Cardiac fibroblast (primary cell): ENCODE measurements at regions not wholly inside any gene's neighbourhood (a gene's known extent, or its start where the extent isn't known, plus 50 kb on each side); places are given as distances from the start of the nearest gene placed in this dataset.

Experiments used
- DNase-seq, 2 donors: peaks; one replicate each; pipeline versions ENCODE4 v3.0.0 to v3.0.0-alpha.2; 2010; ENCODE audit warnings: low read depth in 2 of 2
- H3K4me3 ChIP-seq, 2 donors: replicated peaks in 1 of 2; 1 replicate in 1 of 2; 2 replicates in 1 of 2; pipeline ENCODE4 v1.5.1; 2011; ENCODE audit warnings: low read depth in 2 of 2, low read length in 2 of 2, mild to moderate bottlenecking in 2 of 2, moderate library complexity in 1 of 2
- TF ChIP-seq, protein P1 (sequence below): IDR thresholded peaks from one replicate; pipeline ENCODE4 v1.5.1; 2011; ENCODE audit warnings: low read depth, mild to moderate bottlenecking, low read length, inconsistent platforms

DNA sequence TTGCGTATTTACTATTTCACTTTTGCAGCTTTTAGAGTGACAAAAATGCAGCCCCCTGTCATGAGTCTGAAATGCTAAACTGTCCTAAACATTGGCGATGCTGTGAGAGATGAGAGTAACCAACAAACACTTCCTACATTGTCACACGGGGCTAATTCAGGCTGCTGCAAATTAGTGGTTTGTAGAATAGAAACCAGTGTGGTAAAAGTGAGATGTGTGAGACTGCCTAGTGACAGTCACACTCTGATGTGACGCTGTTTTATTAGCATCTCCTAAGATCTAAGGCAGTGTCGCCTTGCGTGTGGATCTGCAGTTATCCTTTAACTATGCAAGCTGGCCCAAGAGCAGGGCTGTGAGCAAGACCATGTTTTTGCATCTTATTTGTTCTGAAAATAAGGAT is 800.2 kb upstream of the TENM3 start:
- TF ChIP-seq, protein P1, sequence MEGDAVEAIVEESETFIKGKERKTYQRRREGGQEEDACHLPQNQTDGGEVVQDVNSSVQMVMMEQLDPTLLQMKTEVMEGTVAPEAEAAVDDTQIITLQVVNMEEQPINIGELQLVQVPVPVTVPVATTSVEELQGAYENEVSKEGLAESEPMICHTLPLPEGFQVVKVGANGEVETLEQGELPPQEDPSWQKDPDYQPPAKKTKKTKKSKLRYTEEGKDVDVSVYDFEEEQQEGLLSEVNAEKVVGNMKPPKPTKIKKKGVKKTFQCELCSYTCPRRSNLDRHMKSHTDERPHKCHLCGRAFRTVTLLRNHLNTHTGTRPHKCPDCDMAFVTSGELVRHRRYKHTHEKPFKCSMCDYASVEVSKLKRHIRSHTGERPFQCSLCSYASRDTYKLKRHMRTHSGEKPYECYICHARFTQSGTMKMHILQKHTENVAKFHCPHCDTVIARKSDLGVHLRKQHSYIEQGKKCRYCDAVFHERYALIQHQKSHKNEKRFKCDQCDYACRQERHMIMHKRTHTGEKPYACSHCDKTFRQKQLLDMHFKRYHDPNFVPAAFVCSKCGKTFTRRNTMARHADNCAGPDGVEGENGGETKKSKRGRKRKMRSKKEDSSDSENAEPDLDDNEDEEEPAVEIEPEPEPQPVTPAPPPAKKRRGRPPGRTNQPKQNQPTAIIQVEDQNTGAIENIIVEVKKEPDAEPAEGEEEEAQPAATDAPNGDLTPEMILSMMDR: no peak
- DNase-seq: no peak
- H3K4me3 ChIP-seq: no peak overlapping the region

DNA sequence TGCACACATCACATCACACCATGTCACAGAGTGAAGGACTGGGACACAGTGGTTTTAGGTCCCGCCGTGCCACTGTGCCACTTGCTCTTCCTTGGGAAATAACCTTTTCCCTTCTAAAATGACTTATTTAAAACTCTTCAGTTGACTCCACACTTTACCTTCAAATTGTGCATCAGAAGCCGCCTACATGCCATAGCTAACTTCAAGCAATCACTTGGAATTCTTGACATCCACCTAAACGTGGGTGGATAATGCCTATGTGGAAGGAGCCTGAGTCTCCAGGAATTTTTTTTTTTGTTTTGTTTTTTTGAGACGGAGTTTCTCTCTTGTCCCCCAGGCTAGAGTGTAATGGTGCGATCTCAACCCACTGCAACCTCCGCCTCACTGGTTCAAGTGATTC is 777.4 kb upstream of the TENM3 start:
- H3K4me3 ChIP-seq: no peak overlapping the region
- TF ChIP-seq, protein P1: no peak
- DNase-seq: no peak

DNA sequence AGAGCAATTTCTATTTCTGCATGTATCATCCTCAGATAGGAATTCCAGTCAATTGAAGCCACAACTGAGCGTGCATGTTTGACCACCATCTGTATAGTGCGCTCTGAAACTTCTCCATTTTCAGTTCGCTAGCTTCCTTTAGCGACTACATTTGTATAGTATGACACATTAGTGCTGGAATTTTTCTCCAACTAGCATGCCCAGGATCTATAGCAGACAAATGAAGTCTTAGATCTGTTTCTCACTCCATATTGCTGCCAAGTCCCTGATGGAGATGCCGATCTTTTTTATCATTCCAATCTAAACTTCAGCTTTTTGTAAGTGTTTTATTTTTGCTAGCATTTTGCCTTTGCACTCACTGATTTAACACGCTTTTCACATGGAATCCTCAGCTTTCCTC is 774.8 kb upstream of the TENM3 start:
- TF ChIP-seq, protein P1: no peak
- H3K4me3 ChIP-seq: no peak overlapping the region
- no peak for DNase-seq

DNA sequence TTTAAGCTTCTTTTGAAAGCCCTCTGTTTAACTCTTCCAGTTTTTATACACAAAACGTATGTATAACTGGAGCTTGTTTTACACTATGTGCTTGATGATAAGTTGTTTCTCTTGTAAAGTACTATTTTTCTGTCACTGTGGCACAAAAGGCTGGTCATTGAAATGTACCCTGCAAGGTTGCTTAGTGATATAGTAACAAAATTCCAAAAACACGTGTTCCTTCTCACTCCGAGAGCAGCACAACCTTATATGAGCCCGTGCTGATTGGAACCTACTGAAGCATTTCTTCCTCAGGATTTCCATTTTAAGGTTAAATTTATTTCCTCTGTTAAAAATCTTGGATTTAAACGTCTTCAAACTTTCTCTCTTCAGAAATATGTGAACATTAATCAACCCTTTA is 772.9 kb upstream of the TENM3 start:
- TF ChIP-seq, protein P1: no peak

DNA sequence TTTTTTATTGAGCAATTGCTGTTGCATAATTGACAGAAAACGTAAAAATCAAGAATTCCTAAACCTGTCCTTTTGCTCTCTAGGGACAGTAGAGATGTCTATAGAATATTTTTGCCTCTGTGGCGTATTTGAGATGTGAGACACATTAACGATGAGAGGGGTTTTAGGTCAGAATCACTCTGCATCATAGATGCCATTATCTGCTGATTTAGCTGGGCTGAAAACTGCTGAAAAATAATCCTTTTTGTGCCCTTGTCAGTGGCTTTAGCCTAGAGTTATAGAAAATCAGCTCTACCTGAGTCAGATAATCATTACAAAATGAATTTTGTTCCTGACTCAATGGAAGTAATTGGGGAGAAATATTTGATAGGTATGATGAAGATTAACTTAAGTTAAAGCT is 767.8 kb upstream of the TENM3 start:
- TF ChIP-seq, protein P1: no peak
- no peak for DNase-seq
- H3K4me3 ChIP-seq: no peak overlapping the region

More for the DNA sequence above, 772.9 kb upstream of the TENM3 start:
- no peak overlapping the region for H3K4me3 ChIP-seq
- no peak for DNase-seq

DNA sequence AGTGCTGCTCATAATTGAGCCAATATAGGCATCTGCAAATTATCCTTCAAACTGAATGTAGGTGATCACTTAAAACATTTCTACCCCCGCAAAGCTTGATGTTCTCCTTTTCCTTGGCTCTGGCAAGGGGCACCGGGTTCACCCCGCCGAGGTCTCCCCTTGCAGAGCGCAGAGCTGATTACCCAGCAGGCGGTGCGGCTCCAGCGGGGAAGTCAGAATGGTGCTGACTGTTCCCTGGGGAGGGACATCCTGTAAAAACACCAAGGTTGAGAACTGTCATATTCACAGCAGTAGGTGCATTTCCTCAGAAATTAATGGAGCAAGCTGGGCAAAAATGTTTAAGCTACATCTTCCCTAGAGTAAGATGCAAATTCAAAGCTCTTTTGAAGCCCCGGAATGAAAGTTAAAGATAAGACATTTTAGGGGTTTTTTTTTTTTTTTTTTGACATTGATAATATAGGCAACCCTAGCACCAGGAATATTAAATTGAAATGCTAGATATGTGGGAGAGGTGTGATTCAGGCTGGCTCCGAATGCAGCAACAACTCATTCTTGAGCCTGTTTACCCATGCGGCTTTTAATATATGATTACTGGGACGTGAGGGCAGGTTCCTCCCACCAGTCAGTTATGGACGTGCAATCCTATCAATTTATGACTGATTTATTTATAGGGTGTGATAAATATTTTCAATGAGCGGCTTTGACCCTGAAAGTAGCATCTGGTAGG is 767.3 kb upstream of the TENM3 start:
- TF ChIP-seq, protein P1: no peak
- no peak for DNase-seq
- no peak overlapping the region for H3K4me3 ChIP-seq

DNA sequence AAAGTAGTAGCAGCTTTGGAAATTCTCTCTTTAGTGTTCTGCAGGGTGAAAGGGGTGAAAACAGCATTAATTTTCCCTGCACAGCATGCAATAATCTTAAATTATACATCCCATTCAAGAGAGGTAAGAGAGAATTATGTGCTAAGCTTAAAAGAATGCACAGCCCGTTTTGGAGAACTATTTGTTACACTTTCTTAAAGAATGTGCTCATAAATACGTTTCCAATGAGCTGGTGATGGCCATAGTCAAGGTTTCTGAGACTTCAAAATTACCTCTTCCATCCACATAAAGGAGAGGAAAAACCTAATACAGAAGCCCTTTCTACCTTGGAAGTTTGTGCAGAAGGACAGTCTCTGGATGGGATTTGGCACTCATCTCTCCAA is 766.7 kb upstream of the TENM3 start:
- H3K4me3 ChIP-seq: no peak overlapping the region
- DNase-seq: no peak
- TF ChIP-seq, protein P1: no peak
